ENCODE measurements at regions not wholly inside any gene's neighbourhood (a gene's known extent, or its start where the extent isn't known, plus 50 kb on each side); places are given as distances from the start of the nearest gene placed in this dataset.

DNA sequence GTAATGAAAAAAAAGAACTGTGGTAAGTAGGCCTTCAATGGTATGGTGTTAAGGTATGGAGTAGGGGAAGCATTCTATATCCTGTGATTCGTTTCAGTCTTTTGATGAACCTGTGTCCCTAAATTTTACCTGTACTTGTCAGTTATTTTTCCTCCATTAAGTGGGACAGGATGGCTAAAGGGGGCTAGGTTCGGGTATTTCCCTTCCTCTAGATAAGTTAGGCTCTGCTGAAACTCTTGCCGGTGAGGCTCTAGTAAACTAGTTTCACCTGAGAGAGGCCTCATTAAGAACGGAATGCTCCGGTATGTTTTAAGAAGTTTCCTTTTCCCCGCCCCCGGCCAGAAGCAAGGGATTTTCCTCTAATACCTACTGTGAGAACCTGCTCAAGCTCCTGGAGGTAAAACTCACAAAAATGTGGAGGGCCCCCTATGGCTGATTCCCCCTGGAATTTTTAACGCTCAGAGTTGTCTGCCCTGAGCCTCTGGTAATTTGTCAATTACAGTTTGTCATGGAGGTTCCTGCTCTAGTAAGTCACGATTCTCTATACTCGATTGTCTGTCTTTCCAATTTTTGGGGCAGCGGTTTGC, 87.7 kb downstream of the MACIR start:
- TF ChIP-seq, protein P1, sequence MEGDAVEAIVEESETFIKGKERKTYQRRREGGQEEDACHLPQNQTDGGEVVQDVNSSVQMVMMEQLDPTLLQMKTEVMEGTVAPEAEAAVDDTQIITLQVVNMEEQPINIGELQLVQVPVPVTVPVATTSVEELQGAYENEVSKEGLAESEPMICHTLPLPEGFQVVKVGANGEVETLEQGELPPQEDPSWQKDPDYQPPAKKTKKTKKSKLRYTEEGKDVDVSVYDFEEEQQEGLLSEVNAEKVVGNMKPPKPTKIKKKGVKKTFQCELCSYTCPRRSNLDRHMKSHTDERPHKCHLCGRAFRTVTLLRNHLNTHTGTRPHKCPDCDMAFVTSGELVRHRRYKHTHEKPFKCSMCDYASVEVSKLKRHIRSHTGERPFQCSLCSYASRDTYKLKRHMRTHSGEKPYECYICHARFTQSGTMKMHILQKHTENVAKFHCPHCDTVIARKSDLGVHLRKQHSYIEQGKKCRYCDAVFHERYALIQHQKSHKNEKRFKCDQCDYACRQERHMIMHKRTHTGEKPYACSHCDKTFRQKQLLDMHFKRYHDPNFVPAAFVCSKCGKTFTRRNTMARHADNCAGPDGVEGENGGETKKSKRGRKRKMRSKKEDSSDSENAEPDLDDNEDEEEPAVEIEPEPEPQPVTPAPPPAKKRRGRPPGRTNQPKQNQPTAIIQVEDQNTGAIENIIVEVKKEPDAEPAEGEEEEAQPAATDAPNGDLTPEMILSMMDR (IDR thresholded peaks at IDR 0.05; ENCODE audit: low read depth, low read length): no peak
- no peak for DNase-seq (ENCODE audit: extremely low read depth, low read depth)

DNA sequence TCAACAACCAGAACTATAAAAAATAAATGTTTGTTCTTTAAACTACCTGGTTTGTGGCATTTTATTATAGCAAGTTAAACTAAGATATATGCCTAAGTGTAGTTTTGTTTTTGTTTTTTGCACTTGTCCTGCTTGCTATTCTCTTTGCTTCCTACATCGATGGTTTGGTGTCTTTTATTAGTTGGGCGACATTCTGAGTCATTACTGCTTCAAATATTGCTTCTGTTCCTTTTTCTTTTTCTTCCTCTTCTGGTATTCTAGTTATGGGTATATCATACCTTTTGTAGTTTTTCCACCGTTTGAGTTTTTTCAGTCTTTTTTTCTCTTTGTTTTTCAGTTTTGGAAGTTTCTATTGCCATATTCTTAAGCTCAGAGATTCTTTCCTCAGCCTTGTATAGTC, 86.9 kb downstream of the MACIR start:
- no peak for DNase-seq (ENCODE audit: extremely low read depth, low read depth)
- TF ChIP-seq, protein P1 (IDR thresholded peaks at IDR 0.05; ENCODE audit: low read depth, low read length): no peak

DNA sequence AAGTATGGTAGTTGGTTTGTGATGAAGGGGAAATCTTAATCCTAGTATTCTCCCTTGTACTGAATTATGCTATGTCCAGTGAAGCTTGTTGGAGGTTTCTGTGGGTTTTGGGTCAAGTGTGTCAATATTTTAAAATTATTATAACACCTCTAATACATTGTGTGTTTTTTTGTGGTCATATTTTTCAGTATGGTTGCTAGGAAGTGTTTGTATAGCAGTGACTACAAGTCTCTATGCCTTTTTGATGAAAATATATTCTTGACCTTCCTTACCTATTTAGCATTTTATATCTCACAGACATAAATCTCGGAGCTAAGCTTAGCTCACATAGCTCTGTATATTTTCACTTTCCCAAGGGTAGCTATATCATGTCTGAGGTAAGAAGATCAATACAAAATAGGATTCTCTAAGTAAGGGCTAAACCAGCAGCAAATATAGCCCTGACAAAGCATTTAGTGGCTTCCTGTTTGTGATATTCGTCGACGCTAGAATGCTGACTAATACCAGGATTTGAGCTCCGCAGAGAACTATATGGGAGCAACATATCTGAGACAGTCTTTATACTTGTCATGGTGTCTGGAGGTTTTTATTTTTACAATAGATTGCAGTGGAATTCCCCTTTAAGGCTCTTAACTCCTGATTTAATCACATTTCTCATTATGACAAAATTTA, 82.3 kb downstream of the MACIR start:
- TF ChIP-seq, protein P1 (IDR thresholded peaks at IDR 0.05; ENCODE audit: low read depth, low read length): no peak
- no peak for DNase-seq (ENCODE audit: extremely low read depth, low read depth)

- DNase-seq (ENCODE audit: extremely low read depth, low read depth): no peak
- TF ChIP-seq, protein P1 (IDR thresholded peaks at IDR 0.05; ENCODE audit: low read depth, low read length): no peak
These were observed 81.6 kb downstream of the MACIR start for GRCh38 chr5:103340132-103340531.

DNA sequence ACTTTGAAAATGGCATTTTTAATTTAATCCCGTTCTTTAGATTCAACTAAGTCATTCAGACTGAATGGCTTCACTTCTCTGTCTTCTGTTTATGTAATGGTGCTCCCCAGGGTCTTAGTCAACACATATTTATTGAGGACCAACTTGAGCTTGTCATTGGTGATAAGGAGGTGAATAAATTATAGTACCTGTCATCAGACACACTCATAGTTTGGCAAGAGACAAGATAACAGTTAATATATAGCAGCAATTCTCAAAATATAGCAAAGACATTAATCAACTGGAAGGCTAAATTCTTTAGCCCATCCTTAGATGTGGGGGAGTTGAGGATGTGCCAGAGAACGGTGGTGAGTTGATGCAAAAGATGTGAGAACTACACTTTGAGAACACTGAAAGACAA, 78.4 kb downstream of the MACIR start:
- no peak for DNase-seq (ENCODE audit: extremely low read depth, low read depth)
- TF ChIP-seq, protein P1 (IDR thresholded peaks at IDR 0.05; ENCODE audit: low read depth, low read length): no peak

DNA sequence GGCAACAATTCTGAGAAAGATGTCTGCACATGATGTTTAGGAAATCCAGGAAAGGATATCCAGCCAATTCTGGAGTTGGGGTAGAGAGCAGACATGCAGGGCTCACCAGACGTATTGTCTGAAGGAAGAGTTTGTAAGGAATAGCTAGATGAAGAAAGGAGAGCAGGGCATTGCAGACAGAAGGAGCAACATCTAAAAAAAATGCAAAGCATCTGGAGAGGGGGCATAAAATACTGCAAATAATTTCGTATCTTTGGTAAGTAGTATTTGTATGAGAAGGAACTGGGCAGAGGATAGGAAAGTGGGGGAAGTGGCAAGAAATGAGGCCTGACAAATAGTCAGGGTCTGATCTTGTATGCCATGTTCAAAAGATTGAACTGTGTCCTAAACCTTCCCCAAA, 74.8 kb downstream of the MACIR start:
- DNase-seq (ENCODE audit: extremely low read depth, low read depth): no peak
- TF ChIP-seq, protein P1 (IDR thresholded peaks at IDR 0.05; ENCODE audit: low read depth, low read length): no peak

DNA sequence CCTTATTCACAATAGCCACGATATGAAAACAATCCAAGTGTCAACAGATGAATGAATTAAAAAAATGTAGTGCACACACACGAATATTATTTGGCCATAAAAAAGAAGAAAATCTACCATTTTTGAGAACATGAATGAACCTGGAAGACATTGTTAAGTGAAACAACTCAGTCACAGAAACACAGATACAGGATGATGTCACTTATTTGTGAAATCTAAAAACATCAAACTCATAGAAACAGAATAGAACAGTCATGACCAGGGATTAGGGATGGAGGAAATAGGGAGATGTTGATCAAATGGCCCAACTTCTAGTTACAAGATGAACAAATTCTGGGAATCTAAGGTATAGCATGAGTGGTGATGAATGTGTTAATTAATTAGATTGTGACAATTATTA, 72.3 kb downstream of the MACIR start:
- TF ChIP-seq, protein P1 (IDR thresholded peaks at IDR 0.05; ENCODE audit: low read depth, low read length): no peak
- DNase-seq (ENCODE audit: extremely low read depth, low read depth): no peak
